VCaP (cell line): ENCODE measurements at regions not wholly inside any gene's neighbourhood (a gene's known extent, or its start where the extent isn't known, plus 50 kb on each side); places are given as distances from the start of the nearest gene placed in this dataset.

Experiments
- H3K27ac ChIP-seq: fragments of 450-650 bp; 2 replicates; pipeline ENCODE4 v1.5.1; 2017
- TF ChIP-seq, protein P1 (sequence below): fragments of 450-650 bp; conservative IDR thresholded peaks from 2 replicates; pipeline ENCODE4 v1.5.1; 2017; ENCODE audit warnings: mild to moderate bottlenecking, moderate library complexity

DNA sequence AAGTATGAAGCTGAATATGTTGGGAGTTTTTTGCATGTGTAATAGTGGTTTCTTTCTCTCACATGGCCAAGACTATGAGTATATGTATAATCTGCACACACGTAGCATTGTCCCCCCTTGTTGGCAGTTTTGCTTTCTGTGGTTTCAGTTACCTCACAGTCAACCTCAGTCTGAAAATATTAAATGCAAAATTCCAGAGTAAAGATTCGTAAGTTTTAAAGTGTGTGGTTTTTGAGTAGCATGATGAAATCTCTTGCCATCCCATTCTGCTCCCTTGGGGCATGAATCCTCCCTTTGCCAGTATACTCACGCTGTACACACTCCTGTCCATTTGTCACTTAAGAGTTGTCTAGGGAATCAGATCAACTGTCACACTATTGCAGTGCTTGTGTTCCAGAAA, 742.0 kb upstream of the CCDC54 start:
- TF ChIP-seq, protein P1, sequence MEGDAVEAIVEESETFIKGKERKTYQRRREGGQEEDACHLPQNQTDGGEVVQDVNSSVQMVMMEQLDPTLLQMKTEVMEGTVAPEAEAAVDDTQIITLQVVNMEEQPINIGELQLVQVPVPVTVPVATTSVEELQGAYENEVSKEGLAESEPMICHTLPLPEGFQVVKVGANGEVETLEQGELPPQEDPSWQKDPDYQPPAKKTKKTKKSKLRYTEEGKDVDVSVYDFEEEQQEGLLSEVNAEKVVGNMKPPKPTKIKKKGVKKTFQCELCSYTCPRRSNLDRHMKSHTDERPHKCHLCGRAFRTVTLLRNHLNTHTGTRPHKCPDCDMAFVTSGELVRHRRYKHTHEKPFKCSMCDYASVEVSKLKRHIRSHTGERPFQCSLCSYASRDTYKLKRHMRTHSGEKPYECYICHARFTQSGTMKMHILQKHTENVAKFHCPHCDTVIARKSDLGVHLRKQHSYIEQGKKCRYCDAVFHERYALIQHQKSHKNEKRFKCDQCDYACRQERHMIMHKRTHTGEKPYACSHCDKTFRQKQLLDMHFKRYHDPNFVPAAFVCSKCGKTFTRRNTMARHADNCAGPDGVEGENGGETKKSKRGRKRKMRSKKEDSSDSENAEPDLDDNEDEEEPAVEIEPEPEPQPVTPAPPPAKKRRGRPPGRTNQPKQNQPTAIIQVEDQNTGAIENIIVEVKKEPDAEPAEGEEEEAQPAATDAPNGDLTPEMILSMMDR: no peak
- H3K27ac ChIP-seq: no peak overlapping the region

DNA sequence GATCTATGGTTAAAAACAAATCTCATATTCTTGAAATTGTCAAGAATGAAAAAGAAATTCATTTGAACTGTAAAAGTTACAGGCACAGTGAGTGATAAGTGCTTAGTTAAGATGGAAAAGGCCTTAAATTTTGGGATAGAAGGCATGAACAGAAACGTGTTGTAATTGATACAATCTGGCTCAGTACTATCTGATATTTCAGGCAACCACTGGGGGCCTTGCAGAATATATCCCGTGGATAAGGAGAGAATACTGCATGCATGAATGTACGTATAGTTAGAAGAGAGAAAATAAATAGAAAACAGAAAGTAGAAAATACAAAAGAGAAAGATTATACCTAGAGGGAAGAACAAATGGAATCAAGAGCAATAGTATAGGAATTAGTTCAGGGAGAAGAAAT, 741.4 kb upstream of the CCDC54 start:
- no peak overlapping the region for H3K27ac ChIP-seq
- TF ChIP-seq, protein P1: no peak

DNA sequence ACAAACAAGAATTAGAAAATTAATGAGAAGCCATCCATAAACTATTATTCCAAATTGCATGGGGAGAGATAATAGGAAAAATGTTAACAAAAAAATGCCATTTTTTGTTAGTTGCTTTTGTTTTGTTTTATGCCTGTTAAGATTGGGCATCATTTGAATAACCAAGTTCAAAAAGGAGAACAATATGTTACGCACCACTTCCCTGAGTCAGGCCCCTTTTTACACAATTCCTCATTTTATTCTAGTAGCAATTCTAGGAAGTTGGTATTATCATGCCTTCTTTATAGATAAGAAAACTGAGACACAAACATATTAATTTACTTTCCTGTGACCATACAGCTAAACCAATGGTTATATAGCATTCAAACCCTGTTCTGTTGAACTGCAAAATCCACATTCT, 736.9 kb upstream of the CCDC54 start:
- TF ChIP-seq, protein P1: no peak
- no peak overlapping the region for H3K27ac ChIP-seq

GRCh38 chr3:106642161-106642560, 735.1 kb upstream of the CCDC54 start:
- TF ChIP-seq, protein P1: no peak
- no peak overlapping the region for H3K27ac ChIP-seq

- no peak overlapping the region for H3K27ac ChIP-seq
- TF ChIP-seq, protein P1: no peak
These were observed 733.5 kb upstream of the CCDC54 start for GRCh38 chr3:106643684-106644161.

DNA sequence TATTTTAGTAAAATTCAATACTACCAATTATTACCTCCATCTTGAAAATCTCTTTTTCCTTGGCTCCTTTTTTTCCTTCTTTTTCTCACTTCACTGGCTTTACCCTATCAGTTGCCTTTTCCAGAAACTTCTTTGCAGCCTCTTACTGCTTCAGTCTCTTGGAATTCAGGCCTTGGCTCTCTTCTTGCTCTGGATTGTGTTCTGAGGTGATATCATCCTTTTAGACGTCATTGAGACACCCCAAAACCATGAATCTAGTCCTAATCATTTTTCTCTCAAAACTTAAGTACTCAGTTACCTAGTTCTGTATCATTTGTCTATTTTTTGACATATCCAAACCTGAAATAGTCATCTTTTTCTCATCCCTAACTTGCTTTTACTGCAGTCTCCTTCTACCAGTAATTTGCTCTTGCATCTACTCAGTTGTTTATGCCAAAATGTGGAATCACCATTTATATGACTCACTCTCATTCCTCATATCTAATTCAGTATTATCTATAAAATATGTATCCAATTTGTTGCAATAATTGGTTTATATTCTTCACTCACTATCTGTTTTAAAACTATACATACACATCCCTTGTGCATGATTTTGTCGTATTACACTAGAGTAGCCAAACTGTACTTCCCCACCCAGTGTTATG, 703.2 kb upstream of the CCDC54 start:
- no peak overlapping the region for H3K27ac ChIP-seq
- TF ChIP-seq, protein P1: no peak

- TF ChIP-seq, protein P1: no peak
- no peak overlapping the region for H3K27ac ChIP-seq
These were observed 701.8 kb upstream of the CCDC54 start for GRCh38 chr3:106675451-106675850.
